CD1c-positive myeloid dendritic cell (primary cell): ENCODE measurements at regions not wholly inside any gene's neighbourhood (a gene's known extent, or its start where the extent isn't known, plus 50 kb on each side); places are given as distances from the start of the nearest gene placed in this dataset.
"Not testable (repeated sequence)": the region's sequence is repeated elsewhere in the genome, so short reads cannot be mapped to it uniquely, and the experiment has no call there.

Source experiments
- DNase-seq: peaks from one replicate; pipeline ENCODE4 v3.0.0-alpha.2; 2016; ENCODE audit errors: extremely low spot score

DNA sequence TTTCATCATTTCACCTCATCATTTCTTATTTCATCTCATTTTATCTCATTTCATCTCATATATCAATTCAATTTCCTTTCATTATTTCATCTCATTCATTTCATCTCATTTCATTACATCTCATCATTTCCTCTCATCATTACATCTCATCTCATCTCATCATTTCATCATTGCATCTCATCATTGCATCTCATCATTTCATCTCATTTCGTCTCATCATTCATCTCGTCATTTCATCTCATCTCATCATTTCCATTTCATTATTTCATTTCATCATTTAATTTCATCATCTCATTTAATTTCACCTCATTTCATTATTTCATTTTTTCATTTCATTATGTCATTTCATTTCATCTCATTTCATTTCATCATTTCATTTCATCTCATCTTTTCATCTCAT, 168.5 kb upstream of the FAM72C start:
- DNase-seq = not testable (repeated sequence)

DNA sequence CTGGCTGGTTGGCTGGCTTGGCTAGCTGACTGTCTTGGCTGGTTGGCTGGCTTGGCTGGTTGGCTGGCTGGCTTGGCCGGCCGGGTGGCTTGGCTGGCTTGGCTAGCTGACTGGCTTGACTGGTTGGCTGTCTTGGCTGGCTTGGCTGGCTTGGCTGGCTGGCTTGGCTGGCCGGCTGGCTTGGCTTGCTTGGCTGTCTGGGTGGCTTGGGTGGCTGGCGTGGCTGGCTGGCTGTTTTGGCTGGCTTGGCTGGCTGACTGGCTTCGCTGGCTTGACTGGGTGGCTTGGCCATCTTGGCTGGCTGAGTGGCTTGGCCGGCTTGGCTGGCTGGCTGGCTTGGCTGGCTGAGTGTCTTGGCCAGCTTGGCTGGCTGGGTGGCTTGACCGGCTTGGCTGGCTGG, 133.2 kb upstream of the FAM72C start:
- DNase-seq = not testable (repeated sequence)

DNA sequence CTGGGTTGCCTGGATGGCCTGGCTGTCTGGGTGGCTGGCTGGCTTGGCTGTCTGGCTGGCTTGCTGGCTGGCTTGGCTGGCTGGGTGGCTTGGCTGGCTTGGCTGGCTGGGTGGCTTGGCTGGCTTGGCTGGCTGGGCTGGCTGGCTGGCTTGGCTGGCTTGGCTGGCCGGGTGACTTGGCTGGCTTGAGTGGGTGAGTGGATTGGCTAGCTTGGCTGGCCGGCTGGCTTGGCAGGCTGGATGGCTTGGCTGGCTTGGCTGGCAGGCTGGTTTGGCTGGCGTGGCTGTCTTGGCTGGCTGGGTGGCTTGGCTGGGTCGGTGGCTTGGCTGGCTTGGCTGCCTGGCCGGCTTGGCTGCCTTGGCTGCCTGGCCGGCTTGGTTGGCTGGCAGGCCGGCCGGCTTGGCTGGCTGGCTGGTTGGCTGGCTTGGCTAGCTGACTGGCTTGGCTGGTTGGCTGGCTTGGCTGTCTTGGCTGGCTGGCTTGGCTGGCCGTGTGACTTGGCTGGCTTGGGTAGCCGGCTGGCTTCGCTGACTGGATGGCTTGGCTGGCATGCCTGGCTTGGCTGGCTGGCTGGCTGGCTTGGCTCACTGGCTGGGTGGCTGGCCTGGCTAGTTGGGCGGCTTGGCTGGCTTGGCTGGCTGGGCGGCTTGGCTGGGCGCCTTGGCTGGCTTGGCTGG, 132.4 kb upstream of the FAM72C start:
- DNase-seq = not testable (repeated sequence)

DNA sequence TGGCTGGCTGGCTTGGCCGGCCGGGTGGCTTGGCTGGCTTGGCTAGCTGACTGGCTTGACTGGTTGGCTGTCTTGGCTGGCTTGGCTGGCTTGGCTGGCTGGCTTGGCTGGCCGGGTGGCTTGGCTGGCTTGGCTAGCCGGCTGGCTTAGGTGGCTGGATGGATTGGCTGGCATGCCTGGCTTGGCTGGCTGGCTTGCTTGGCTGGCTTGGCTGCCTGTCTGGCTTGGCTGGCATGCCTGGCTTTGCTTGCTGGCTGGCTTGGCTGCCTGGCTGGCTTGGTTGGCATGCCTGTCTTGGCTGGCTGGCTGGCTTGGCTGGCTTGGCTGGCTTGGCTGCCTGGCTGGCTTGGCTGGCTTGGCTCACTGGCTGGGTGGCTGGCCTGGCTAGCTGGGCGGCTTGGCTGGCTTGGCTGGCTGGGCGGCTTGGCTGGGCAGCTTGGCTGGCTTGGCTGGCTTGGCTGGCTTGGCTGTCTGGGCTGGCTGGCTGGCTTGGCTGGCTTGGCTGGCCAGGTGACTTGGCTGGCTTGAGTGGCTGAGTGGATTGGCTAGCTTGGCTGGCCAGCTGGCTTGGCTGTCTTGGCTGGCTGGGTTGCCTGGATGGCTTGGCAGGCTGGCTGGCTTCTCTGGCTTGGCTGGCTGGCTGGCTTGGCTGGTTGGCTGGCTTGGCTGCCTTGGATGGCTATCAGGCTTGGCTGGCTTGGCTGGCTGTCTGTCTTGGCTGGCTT, 131.5 kb upstream of the FAM72C start:
- DNase-seq = not testable (repeated sequence)

DNA sequence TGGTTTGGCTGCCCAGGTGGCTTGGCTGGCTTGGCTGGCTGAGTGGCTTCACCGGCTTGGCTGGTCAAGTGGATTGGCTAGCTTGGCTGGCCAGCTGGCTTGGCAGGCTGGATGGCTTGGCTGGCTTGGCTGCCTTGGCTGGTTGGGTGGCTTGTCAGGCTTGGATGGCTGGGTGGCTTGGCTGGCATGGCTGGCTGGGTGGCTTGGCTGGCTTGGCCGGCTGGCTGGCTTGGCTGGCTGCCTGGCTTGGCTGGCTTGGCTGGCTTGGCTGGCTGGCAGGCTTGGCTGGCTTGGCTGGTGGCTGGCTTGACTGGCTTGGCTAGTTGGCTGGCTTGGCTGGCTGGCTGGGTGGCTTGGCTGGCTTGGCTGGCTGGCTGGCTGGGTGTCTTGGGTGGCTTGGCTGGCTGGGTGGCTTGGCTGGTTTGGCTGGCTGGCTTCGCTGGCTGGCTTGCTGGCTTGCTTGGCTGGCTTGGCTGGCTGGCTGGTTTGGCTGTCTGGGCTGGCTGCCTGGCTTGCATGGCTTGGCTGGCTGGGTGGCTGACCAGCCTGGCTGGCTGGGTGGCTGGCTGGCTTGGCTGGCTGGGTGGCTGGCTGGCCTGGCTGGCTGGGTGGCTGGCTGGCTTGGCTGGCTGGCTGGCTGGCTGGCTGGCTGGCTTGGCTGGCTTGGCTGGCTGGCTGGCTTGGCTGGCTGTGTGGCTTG, 130.4 kb upstream of the FAM72C start:
- not testable (repeated sequence) for DNase-seq

DNA sequence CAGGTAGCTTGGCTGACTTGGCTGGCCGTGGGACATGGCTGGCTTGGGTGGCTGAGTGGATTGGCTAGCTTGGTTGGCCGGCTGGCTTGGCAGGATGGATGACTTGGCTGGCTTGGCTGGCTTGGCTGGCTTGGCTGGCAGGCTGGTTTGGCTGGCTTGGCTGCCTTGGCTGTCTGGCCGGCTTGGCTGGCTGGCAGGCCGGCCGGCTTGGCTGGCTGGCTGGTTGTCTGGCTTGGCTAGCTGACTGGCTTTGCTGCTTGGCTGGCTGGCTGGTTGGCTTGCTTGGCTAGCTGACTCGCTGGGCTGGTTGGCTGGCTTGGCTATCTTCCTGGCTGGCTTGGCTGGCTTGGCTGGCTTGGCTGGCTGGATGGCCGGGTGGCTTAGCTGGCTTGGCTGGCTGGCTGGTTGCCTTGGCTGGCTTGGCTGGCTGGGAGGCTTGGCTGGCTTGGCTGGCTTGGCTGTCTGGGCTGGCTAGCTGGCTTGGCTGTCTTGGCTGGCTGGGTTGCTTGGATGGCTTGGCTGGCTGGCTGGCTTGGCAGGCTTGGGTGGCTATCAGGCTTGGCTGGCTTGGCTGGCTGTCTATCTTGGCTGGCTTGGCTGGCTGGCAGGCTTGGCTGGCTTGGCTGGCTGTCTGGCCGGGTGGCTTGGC, 129.7 kb upstream of the FAM72C start:
- DNase-seq = no peak

DNA sequence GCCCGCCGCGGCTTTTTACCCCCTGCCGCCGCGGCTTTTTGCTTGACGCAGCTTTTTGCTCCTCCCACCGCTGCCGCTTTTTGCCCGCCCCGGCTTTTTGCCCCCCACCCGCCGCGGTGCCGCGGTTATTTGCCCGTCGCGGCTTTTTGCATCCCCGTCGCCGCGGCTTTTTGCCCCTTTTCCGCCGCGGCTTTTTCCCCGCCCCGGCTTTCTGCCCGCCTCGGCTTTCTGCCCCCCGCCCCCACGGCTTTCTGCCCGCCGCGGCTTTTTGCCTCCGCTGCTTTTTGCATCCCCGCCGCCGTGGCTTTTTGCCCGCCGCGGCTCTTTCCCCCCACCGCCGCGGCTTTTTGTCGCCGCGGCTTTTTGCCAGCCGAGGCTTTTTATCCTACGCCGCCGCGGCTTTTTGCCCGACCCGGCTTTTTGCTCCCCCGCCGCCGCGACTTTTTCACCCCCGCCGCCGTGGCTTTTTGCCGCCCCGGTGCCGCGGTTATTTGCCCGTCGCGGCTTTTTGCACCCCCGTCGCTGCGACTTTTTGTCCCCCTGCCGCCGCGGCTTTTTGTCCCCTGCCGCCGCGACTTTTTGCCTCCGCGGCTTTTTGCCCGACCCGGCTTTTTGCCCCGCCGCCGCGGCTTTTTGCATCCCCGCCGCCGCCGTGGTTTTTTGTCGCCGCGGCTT, 105.5 kb upstream of the FAM72C start:
- DNase-seq = peak; percentile 0

DNA sequence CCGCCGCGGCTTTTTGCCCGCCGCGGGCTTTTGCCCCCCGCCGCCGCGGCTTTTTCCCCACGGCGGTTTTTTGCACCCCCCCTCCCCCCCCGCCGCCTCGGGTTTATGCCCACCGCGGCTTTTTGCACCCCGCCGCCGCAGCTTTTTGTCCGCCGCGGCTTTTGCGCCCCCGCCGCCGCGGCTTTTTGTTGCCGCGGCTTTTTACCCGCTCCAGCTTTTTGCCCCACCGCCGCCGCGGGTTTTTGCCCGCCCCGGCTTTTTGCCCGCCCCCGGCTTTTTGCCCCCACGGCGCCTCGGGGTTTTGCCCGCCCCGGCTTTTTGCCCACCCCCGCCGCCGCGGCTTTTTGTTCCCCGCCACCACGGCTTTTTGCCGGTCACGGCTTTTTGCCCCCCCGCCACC, 104.9 kb upstream of the FAM72C start:
- peak; percentile 0 for DNase-seq

DNA sequence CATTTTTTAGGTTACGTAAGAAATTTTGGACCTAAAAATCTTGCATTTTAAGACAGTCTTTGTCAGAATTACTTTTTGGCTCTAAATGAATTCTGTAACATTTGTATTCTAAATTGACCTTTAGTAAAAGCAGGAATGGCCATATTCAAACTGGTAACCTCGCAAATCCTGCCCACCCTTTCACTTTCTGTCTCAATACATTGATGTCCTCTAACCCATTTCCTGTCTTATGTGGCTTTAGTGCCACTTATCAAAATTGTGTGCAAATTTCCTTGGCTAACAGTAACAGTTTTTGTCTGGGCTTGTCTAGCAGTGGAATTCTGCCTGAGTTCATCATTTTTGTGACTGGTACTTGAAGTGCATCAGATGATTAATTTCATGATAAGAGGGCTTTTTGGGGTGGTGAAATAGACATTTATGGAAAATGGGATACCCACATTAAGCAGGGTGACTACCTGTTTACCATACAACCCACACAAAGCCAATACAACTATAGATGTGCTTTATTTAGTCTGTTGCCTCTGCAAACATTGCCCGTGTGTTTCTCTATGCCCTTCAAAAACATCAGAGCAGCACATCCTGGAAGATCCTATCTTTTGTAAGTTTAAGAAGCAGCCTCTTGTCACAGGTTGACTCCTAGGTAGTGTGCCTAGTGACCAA, 98.7 kb upstream of the FAM72C start:
- not testable (repeated sequence) for DNase-seq

DNA sequence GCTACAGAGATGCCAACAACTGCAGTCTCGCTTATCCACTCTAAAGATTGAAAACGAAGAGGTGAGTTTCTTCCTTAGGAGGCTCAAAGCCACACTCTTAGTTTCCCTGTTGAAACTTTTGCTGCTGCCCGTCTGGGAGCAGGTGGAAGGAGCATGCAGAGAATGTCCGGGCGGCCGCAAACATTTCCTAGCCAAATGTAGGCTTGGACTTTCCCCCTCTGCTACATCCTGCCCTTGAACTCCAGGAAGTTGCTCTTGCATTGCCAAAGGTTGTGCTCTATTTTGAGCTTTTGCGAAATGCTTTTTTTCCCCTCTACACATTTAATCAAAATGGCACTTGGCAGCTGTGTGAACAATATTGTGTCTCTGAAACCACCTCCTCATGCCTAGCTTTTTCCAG, 95.3 kb upstream of the FAM72C start:
- DNase-seq = not testable (repeated sequence)

DNA sequence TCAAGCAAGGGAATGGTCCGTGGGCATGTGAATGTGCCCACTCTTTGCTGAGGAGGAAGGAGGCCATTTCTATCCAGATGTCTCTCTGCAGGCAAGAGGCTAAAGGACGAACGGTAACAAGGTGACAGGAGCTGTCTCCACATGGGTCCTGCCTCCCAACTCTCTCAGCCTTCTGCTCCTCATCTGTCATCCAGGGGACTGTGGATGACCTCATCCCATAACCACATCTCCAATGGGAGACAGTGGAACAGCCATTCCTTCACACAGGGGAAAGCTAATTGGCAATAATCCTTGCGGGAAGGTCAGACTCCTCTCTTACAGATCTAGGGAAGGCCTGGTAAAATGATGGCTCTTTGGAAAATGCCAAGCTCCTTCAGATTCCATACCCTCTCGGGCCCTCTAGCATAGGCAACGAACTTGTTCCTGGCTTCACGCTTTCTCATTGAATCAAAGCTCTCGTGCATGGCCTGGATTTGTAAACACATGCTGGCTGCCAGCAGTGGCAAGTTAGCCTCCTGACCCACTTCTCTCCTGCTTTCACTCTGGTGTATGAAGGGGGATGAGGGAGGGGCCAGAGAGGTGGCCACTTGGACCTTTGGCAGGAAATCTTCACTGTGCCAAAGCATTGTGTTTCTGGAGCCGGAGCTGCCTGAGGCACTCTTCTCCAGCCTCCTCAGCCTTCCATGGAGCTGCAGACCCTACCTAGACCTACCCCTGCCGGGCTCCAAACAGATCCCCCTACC, 94.5 kb upstream of the FAM72C start:
- DNase-seq = not testable (repeated sequence)

DNA sequence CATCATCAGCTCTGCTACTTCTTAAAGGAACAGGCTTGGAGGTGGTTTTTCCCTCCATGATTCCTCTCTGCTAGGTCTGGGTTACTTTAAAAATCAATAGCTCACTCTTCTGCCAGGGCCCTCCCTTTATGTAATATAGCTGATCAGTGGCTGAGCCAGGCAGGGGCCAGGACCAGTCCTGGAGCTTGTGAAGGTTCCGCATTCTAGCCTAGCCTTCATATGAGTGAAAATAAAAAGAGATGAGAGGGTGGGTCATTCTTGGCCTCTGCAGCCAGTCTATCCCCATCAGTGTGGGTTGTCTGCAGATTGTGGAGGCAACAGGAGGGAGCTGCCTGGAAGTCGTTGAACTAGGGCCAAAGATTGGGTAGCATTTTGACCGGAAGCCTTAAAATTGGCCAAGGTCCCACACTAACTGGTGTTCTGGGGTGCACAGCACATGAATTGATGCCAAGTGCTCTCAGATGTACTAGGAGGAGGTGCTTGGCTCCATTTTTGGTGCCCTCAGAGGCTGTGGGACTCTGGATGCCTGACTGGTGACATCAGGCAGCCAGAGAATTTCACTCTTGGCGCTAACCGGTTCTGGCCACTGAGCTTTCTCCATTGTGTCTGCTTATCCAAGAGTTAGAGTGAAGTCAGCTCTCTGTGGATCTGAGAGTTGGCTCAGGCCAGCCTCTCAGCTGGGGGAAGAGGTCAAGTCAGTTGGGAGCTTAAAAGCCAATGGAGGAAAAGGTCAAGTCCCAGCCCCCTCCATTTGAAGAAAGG, 93.7 kb upstream of the FAM72C start:
- DNase-seq = not testable (repeated sequence)

DNA sequence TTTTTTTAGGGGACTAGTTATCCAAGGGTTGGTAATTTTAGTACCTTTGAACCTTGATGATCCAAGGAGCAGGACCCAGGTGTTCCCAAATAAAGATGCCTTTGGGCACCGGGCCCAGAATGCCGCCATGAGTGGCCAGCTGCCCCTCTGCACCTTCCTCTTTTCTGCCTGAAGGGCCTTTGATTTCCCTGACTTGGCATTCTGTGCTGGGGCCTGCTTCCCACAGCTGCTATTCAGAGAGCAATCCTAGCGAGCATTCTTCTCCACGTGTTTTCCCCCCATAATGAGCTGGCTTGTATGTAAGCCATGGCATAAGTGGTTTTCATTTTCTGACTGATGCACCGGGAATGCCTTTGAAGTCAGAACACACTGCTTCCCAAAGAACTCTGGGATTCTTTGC, 77.6 kb upstream of the FAM72C start:
- DNase-seq = not testable (repeated sequence)

DNA sequence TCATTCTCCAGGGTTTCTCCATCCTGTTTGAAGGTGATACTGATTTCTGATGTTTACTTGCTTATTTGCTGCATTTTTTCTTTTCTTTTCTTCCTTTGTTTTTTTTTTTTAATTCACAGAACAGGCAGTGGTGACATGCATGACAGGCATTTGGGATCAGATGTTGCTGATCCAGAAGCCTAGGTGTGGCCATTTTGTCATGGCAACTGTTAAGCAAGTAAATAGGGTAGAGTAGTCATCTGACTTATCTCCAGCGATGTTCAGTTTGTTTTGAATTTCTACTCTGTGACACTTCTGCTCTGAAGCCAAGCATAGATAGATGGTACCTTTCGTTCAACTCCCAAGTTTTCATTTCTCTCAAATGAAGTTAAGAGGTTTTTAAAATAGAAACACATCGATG, 74.9 kb upstream of the FAM72C start:
- DNase-seq = not testable (repeated sequence)

DNA sequence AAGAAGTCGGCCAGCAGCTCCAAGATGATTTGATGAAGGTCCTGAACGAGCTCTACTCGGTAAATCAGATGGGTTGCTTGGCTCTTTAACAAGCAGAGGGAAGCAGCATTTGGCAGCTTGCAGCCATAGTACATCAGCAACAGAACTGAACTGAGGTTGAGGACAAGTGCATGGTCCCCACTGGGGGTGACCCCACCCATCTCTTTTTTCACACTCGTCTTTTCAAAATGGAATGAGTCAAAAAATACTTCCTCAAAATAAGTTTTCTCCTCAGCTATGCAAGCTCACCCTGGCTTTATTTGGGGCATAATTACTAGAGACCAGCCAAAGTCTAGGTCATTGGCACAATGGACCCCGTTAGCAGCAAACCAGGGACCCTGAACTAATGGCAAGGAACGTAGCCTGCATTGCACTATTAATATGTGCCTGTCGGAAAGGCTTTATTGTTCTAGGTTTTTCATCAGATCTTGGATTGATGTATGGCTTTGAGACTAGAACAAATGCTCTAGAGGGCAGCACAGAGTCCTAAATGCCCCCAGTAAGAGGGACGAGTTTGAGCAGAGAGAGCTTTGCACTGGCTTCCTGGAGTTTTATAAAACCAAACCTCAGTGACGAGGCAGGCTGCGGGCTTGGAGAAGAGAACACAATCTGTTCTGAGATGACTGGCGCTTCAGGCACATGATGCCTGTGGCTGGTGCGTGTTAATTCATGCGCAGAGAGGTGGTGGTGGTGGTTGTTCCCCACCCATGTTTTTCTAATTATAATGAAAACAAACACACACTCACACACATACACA, 74.2 kb upstream of the FAM72C start:
- DNase-seq = peak; percentile 0

DNA sequence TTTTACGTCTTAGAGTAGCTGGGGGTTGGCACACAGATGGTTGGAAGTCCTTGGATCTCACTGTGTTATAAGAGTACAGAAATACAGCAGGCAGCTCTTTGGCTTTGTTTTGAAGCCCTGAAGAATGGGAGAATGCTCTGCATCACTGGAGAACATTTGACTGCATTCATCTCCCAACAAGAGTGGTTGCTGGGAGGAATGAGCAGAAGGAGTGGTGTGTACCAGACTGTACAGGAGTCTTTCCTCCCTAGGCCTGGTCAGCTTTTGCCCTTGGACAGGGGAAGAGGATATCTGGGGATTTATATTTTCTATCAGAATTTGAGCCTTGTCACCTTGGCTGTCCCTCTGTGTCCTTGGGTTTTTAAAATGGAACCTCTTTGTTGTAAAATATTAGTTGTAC, 70.5 kb upstream of the FAM72C start:
- not testable (repeated sequence) for DNase-seq

DNA sequence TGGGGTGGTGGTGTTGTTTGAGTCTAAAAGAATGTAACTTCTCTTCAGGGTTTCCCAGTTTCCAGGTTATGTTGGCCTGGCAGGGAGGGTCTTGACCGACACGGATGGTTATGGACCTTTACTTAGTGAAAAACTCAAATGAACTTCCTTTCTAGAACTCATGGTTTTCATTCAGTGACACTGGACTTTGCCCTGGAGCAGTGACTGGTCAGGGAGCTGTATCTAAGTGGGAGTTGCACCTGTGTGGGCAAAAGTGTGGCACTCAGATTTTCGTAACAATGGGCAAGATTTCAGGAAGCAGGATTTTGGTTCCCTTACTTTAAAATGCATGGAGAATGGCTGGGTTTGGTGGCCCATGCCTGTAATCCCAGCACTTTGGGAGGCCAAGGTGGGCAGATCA, 68.5 kb upstream of the FAM72C start:
- DNase-seq = not testable (repeated sequence)

DNA sequence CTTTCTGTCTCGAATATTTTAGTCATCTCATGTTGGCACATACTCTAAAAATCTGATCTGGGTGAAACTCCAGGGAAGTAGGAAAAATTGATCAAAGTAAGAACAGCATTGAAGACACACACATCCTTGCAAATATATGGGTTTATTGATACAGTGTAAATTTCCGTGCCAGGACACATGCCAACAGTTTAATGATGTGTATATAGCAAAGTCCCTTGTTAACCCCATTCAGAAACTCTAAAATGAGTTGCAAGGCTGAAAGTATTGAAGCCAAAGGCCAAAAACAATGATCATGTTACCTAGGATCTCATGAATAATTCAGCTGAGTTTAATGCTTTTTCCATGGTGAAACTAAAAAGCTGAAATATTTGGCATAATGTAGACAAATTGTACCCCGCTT, 62.3 kb upstream of the FAM72C start:
- DNase-seq = not testable (repeated sequence)

DNA sequence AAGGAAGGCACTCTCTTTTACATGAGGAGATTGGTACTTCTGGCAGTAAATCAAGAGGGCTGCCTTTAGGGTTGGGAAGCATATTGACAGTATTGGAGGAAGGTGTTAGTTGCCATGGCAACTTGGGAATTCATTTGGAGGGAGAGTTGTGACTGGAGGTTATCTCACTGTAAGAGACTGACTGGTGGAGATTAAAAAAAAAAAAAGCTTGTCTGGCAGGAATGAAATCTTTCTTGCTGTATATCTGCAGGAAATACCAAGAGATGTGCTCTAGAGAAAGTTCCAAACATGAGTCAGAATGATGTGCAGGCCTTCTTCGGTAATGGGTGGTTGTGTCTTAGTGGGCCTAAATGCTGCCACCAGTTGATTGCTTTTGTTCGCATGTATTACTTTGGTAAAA, 59.8 kb upstream of the FAM72C start:
- not testable (repeated sequence) for DNase-seq
